Mesothelial cell of epicardium (in vitro differentiated cells): ENCODE measurements at regions not wholly inside any gene's neighbourhood (a gene's known extent, or its start where the extent isn't known, plus 50 kb on each side); places are given as distances from the start of the nearest gene placed in this dataset.
A peak's percentile ranks its signal among the peaks of the same experiment; 100 is the strongest.

Experiments
- DNase-seq, 2 experiments: peaks; one replicate each; pipeline ENCODE4 v3.0.0; 2021; ENCODE audit warnings: low spot score in 2 of 2; ENCODE audit not compliant: unreplicated experiment in 2 of 2
- H3K27ac Mint-ChIP-seq: 2 replicates; pipeline ENCODE4 v1.8.0; 2021; ENCODE audit warnings: mixed read lengths
- H3K27me3 Mint-ChIP-seq: 2 replicates; pipeline ENCODE4 v1.8.0; 2021; ENCODE audit warnings: low read depth, mixed read lengths
- H3K36me3 Mint-ChIP-seq: 2 replicates; pipeline ENCODE4 v1.8.0; 2021; ENCODE audit warnings: mixed read lengths
- H3K4me1 Mint-ChIP-seq: 2 replicates; pipeline ENCODE4 v1.8.0; 2021; ENCODE audit warnings: mixed read lengths
- H3K4me3 Mint-ChIP-seq: 2 replicates; pipeline ENCODE4 v1.8.0; 2021; ENCODE audit warnings: mild to moderate bottlenecking, moderate library complexity, mixed read lengths
- H3K9me3 Mint-ChIP-seq: 2 replicates; pipeline ENCODE4 v1.8.0; 2021; ENCODE audit warnings: mixed read lengths
- CTCF ChIP-seq: fragments of 200-600 bp; sonication (generic); IDR thresholded peaks from one replicate; pipeline ENCODE4 v1.5.0; 2021; ENCODE audit warnings: antibody characterized with exemption; ENCODE audit not compliant: unreplicated experiment

GRCh38 chr9:86735772-86736458 is 211.4 kb downstream of the GAS1 start:
- no peak overlapping the region for H3K4me3 Mint-ChIP-seq
- no peaks in the 10 kb centered on the region for H3K36me3 Mint-ChIP-seq
- H3K27me3 Mint-ChIP-seq, result no peaks in the 10 kb centered on the region
- no peak for DNase-seq
- peaks cover 7% of the 10 kb centered on the region for H3K9me3 Mint-ChIP-seq
- peak overlapping the region; percentile 68 for H3K27ac Mint-ChIP-seq
- peaks cover 62% of the 10 kb centered on the region for H3K4me1 Mint-ChIP-seq
- TF ChIP-seq CTCF, result no peak

GRCh38 chr9:86734771-86735170 is 212.5 kb downstream of the GAS1 start:
- Mint-ChIP-seq H3K27ac (peak overlapping the region; percentile 22), H3K4me3 (no peak overlapping the region), H3K9me3 (peaks cover 7% of the 10 kb centered on the region), H3K36me3 (no peaks in the 10 kb centered on the region), H3K4me1 (peaks cover 68% of the 10 kb centered on the region), H3K27me3 (no peaks in the 10 kb centered on the region)
- no peak for DNase-seq
- no peak for TF ChIP-seq CTCF

- peaks cover 68% of the 10 kb centered on the region for H3K4me1 Mint-ChIP-seq
- H3K9me3 Mint-ChIP-seq, result peaks cover 7% of the 10 kb centered on the region
- H3K36me3 Mint-ChIP-seq, result no peaks in the 10 kb centered on the region
- no peak overlapping the region for H3K4me3 Mint-ChIP-seq
- no peaks in the 10 kb centered on the region for H3K27me3 Mint-ChIP-seq
- no peak overlapping the region for H3K27ac Mint-ChIP-seq
- no peak for DNase-seq
- TF ChIP-seq CTCF, result no peak
These were observed 213.4 kb downstream of the GAS1 start for GRCh38 chr9:86733929-86734328.

GRCh38 chr9:86732514-86733171 is 214.7 kb downstream of the GAS1 start:
- DNase-seq, result no peak
- Mint-ChIP-seq H3K9me3 (peaks cover 3% of the 10 kb centered on the region), H3K36me3 (no peaks in the 10 kb centered on the region), H3K4me3 (no peak overlapping the region), H3K4me1 (peaks cover 58% of the 10 kb centered on the region), H3K27me3 (no peaks in the 10 kb centered on the region), H3K27ac (peak overlapping the region; percentile 8)
- no peak for TF ChIP-seq CTCF

GRCh38 chr9:86731511-86732063 is 215.7 kb downstream of the GAS1 start:
- H3K9me3 Mint-ChIP-seq, result peaks cover 6% of the 10 kb centered on the region
- H3K4me3 Mint-ChIP-seq, result no peak overlapping the region
- H3K27ac Mint-ChIP-seq, result peak overlapping the region; percentile 62
- DNase-seq, result no peak
- peaks cover 56% of the 10 kb centered on the region for H3K4me1 Mint-ChIP-seq
- H3K27me3 Mint-ChIP-seq, result no peaks in the 10 kb centered on the region
- TF ChIP-seq CTCF, result no peak
- H3K36me3 Mint-ChIP-seq, result no peaks in the 10 kb centered on the region
